ENCODE measurements at regions not wholly inside any gene's neighbourhood (a gene's known extent, or its start where the extent isn't known, plus 50 kb on each side); places are given as distances from the start of the nearest gene placed in this dataset.
"Not testable (repeated sequence)": the region's sequence is repeated elsewhere in the genome, so short reads cannot be mapped to it uniquely, and the experiment has no call there.

DNA sequence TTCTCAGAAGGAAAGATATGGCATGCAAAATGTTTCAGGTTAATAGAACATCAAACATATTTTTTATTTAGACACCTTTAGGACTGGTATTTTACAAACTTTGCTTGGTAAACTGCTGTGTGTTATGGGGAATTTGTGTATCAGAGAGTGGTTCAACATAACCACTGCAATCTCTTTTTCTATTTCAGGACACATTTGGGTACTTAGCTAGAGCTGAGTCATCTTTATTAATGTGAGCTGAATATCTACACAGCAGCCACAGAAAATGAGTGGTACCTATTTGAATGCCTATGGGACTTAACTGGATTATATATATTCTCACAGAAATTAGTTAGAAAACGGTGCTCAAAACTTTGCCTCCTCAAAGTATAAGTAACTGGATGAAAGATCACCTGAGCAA lies 179.8 kb downstream of the SPDYE17 start:
- not testable (repeated sequence) for TF ChIP-seq CTCF (IDR thresholded peaks at IDR 0.05); POLR2A (IDR thresholded peaks at IDR 0.05; ENCODE audit: low read depth)

All from esophagus muscularis mucosa (tissue), 3 donors.